Breast epithelium (tissue), 4 donors: ENCODE measurements at regions not wholly inside any gene's neighbourhood (a gene's known extent, or its start where the extent isn't known, plus 50 kb on each side); places are given as distances from the start of the nearest gene placed in this dataset.

Experiments used
- DNase-seq, 2 donors: peaks; one replicate each; pipeline ENCODE4 v3.0.0-alpha.2; 2019; ENCODE audit warnings: low spot score in 2 of 2
- H3K27ac ChIP-seq, 2 donors: fragments of 200-600 bp; sonication (generic) in 1 of 2; one replicate each; pipeline ENCODE4 v1.5.1; 2016 to 2019; ENCODE audit warnings: mild to moderate bottlenecking in 1 of 2
- H3K27me3 ChIP-seq, 2 donors: fragments of 200-600 bp; sonication (generic) in 1 of 2; one replicate each; pipeline versions ENCODE4 v1.5.1 to v1.6.0; 2017 to 2019; ENCODE audit warnings: control low read depth in 1 of 2, mild to moderate bottlenecking in 1 of 2
- H3K36me3 ChIP-seq: fragments of 200-600 bp; one replicate; pipeline ENCODE4 v1.5.1; 2019
- H3K4me1 ChIP-seq, 2 donors: fragments of 200-600 bp; sonication (generic); one replicate each; pipeline ENCODE4 v1.5.1; 2016 to 2019; ENCODE audit warnings: control low read depth in 1 of 2
- H3K4me3 ChIP-seq, 3 donors: fragments of 200-600 bp; sonication (generic); 1 replicate in 2 of 3; 2 replicates in 1 of 3; pipeline ENCODE4 v1.5.1; 2016 to 2019; ENCODE audit warnings: mild to moderate bottlenecking in 3 of 3, moderate library complexity in 2 of 3
- H3K9me3 ChIP-seq, 2 donors: fragments of 200-600 bp; sonication (generic) in 1 of 2; one replicate each; pipeline ENCODE4 v1.5.1; 2016 to 2019; ENCODE audit warnings: control low read depth in 1 of 2
- POLR2A ChIP-seq: fragments of 450-650 bp; IDR thresholded peaks from one replicate; pipeline ENCODE4 v1.6.1; 2016; ENCODE audit warnings: antibody characterized with exemption, mild to moderate bottlenecking, moderate library complexity
- POLR2AphosphoS5 ChIP-seq, 3 donors: sonication (generic); formaldehyde crosslinking; IDR thresholded peaks; one replicate each; pipeline ENCODE4 v1.6.1; 2017; ENCODE audit warnings: antibody characterized with exemption in 3 of 3
- intact Hi-C: fragments of 100-400 bp; cut with DNase I; formaldehyde crosslinking; loops from one replicate; pipeline ENCODE4 v1.15.1; 2023; ENCODE audit warnings: low total_unique reads
- TF ChIP-seq, protein P1 (sequence below), 3 donors: fragments of 450-650 bp; IDR thresholded peaks; one replicate each; pipeline ENCODE4 v1.5.1; 2016 to 2017; ENCODE audit warnings: antibody characterized with exemption in 3 of 3, mild to moderate bottlenecking in 3 of 3, moderate library complexity in 3 of 3

DNA sequence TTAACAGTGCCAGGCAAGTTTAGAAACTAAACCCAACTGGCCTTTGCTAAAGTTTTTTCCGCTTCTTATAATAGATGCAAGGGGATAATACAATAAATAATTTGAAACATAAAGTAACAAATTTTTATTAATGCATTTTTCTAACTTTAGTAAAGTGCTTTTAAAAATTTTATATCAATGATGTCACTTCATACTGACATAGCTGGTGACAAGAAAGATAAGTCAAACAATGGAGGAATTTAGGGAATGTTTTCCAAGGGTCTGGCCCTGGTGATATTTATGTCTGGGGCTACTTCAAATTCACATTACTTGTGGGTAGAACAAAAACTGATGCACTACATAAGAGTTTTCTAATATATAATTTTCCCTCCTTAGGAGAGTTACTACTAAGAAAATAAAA lies 61.2 kb upstream of the CBLN2 start:
- Histone ChIP-seq H3K36me3 (no peaks in the 10 kb centered on the region), H3K4me3 (no peak overlapping the region), H3K27ac (no peak overlapping the region), H3K4me1 (no peaks in the 10 kb centered on the region), H3K27me3 (no peaks in the 10 kb centered on the region), H3K9me3 (no peaks in the 10 kb centered on the region)
- TF ChIP-seq, protein P1, sequence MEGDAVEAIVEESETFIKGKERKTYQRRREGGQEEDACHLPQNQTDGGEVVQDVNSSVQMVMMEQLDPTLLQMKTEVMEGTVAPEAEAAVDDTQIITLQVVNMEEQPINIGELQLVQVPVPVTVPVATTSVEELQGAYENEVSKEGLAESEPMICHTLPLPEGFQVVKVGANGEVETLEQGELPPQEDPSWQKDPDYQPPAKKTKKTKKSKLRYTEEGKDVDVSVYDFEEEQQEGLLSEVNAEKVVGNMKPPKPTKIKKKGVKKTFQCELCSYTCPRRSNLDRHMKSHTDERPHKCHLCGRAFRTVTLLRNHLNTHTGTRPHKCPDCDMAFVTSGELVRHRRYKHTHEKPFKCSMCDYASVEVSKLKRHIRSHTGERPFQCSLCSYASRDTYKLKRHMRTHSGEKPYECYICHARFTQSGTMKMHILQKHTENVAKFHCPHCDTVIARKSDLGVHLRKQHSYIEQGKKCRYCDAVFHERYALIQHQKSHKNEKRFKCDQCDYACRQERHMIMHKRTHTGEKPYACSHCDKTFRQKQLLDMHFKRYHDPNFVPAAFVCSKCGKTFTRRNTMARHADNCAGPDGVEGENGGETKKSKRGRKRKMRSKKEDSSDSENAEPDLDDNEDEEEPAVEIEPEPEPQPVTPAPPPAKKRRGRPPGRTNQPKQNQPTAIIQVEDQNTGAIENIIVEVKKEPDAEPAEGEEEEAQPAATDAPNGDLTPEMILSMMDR (IDR thresholded peaks at IDR 0.05), result no peak
- TF ChIP-seq POLR2A (no peak), POLR2AphosphoS5 (IDR thresholded peaks at IDR 0.05) (no peak)
- intact Hi-C loops, result no loop called here
- no peak for DNase-seq

DNA sequence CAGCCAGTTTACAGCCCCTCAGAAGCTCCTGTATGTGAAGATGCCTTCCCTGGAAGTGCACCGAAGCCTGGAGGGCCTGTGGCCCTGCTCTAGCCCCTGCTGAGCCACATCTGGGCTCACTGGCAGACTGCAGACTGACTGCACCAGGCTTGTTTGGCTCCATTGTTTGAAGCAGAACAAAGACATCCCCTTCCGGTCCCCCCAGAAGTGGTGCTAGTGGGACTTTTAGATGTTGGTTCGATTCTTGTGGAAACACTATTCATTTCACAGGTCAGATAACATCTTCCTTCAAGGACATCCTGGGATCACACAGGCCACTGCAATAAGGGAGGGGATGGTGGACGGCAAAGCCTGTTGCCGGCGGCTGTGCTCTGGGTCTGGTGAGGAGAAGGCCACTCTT lies 57.8 kb upstream of the CBLN2 start:
- H3K9me3 ChIP-seq, result no peaks in the 10 kb centered on the region
- DNase-seq, result no peak
- H3K4me3 ChIP-seq, result no peak overlapping the region
- H3K4me1 ChIP-seq, result no peaks in the 10 kb centered on the region
- TF ChIP-seq, protein P1 (IDR thresholded peaks at IDR 0.05), result no peak
- TF ChIP-seq POLR2A (no peak), POLR2AphosphoS5 (IDR thresholded peaks at IDR 0.05) (no peak)
- H3K27ac ChIP-seq, result no peak overlapping the region
- no peaks in the 10 kb centered on the region for H3K36me3 ChIP-seq
- intact Hi-C loops, result loop anchor here (1.0 kb wide), 1 partner anchor 21 kb away; no protein-coding TSS in a partner anchor
- no peaks in the 10 kb centered on the region for H3K27me3 ChIP-seq

DNA sequence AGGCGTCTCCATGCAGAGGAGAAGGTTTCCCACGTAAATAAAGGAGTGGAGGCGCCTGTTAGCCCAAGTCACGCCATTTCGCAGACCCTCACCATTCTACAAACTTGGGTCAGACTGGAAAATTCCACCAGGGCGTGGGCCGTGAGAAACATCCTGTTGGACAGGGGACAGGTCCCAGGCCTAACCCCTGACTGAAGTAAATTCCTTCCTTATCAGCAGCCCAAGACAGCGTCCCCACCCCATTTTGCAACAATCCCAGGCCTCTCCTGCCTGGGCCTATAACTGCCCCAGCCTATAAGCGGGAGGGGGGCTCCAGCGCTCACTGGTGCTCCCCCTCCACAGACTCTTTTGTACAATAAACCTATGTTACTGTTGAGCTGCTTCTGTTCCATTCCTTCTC lies 57.3 kb upstream of the CBLN2 start:
- Histone ChIP-seq H3K27me3 (no peaks in the 10 kb centered on the region), H3K9me3 (no peaks in the 10 kb centered on the region), H3K4me1 (no peaks in the 10 kb centered on the region), H3K36me3 (no peaks in the 10 kb centered on the region), H3K27ac (no peak overlapping the region), H3K4me3 (no peak overlapping the region)
- TF ChIP-seq POLR2A (no peak), POLR2AphosphoS5 (IDR thresholded peaks at IDR 0.05) (no peak)
- TF ChIP-seq, protein P1 (IDR thresholded peaks at IDR 0.05), result no peak
- intact Hi-C loops, result loop anchor here (1.0 kb wide), 1 partner anchor 20 kb away; no protein-coding TSS in a partner anchor
- DNase-seq, result no peak
